Urothelium cell line (cell line): ENCODE measurements at regions not wholly inside any gene's neighbourhood (a gene's known extent, or its start where the extent isn't known, plus 50 kb on each side); places are given as distances from the start of the nearest gene placed in this dataset.
"Not testable (repeated sequence)": the region's sequence is repeated elsewhere in the genome, so short reads cannot be mapped to it uniquely, and the experiment has no call there.

Experiments used
- DNase-seq: peaks from one replicate; pipeline ENCODE4 v3.0.0; 2011; ENCODE audit warnings: low spot score, mixed read lengths
- FAIRE-seq: peaks from 2 replicates; lab custom pipeline; 2011; peaks lifted over from hg19 to GRCh38; lab: Jason Lieb, UNC

GRCh38 chr5:41995193-41995592 lies 70.1 kb downstream of the FBXO4 start:
- FAIRE-seq (no peak), DNase-seq (no peak)

- no peak for FAIRE-seq
- DNase-seq: no peak
Observed at GRCh38 chr5:42001673-42002072, 76.6 kb downstream of the FBXO4 start.

GRCh38 chr5:42003852-42004251 lies 78.8 kb downstream of the FBXO4 start:
- FAIRE-seq, DNase-seq: not testable (repeated sequence)

- no peak for FAIRE-seq
- peak; percentile 27 for DNase-seq
Observed at GRCh38 chr5:42005561-42006153, 80.6 kb downstream of the FBXO4 start.

- FAIRE-seq (no peak), DNase-seq (no peak)
Observed at GRCh38 chr5:42013561-42013960, 88.5 kb downstream of the FBXO4 start.

- no peak for DNase-seq
- no peak for FAIRE-seq
Observed at GRCh38 chr5:42015254-42015653, 90.2 kb downstream of the FBXO4 start.

- DNase-seq (no peak), FAIRE-seq (no peak)
Observed at GRCh38 chr5:42015681-42016080, 90.6 kb downstream of the FBXO4 start.

- DNase-seq (peak; percentile 36), FAIRE-seq (no peak)
Observed at GRCh38 chr5:42020788-42021530, 95.9 kb downstream of the FBXO4 start.

- FAIRE-seq: no peak
- no peak for DNase-seq
Observed at GRCh38 chr5:42021923-42022322, 96.8 kb downstream of the FBXO4 start.

GRCh38 chr5:42022383-42022972 lies 97.4 kb downstream of the FBXO4 start:
- no peak for FAIRE-seq
- DNase-seq: no peak

- FAIRE-seq: no peak
- DNase-seq: no peak
Observed at GRCh38 chr5:42026446-42026845, 101.4 kb downstream of the FBXO4 start.

GRCh38 chr5:42032137-42032536 lies 107.1 kb downstream of the FBXO4 start:
- no peak for FAIRE-seq

GRCh38 chr5:42035526-42035925 lies 110.4 kb downstream of the FBXO4 start:
- DNase-seq: no peak
- no peak for FAIRE-seq

More at GRCh38 chr5:42032137-42032536, 107.1 kb downstream of the FBXO4 start:
- no peak for DNase-seq

GRCh38 chr5:42036379-42036778 lies 111.3 kb downstream of the FBXO4 start:
- DNase-seq (no peak), FAIRE-seq (no peak)

- FAIRE-seq (no peak), DNase-seq (no peak)
Observed at GRCh38 chr5:42037379-42037932, 112.4 kb downstream of the FBXO4 start.

- no peak for DNase-seq
- FAIRE-seq: no peak
Observed at GRCh38 chr5:42043400-42043799, 118.3 kb downstream of the FBXO4 start.

GRCh38 chr5:42057254-42057690 lies 132.2 kb downstream of the FBXO4 start:
- peak; percentile 66 for DNase-seq
- no peak for FAIRE-seq

GRCh38 chr5:42059291-42059690 lies 134.2 kb downstream of the FBXO4 start:
- DNase-seq (peak; percentile 20), FAIRE-seq (no peak)

- DNase-seq (no peak), FAIRE-seq (no peak)
Observed at GRCh38 chr5:42059778-42060464, 134.8 kb downstream of the FBXO4 start.

- FAIRE-seq: no peak
- no peak for DNase-seq
Observed at GRCh38 chr5:42061121-42061520, 136.0 kb downstream of the FBXO4 start.

GRCh38 chr5:42064821-42065220 lies 139.7 kb downstream of the FBXO4 start:
- DNase-seq (no peak), FAIRE-seq (no peak)
